GM12891 (cell line): ENCODE measurements at regions not wholly inside any gene's neighbourhood (a gene's known extent, or its start where the extent isn't known, plus 50 kb on each side); places are given as distances from the start of the nearest gene placed in this dataset.

Experiments
- POLR2AphosphoS5 ChIP-seq: IDR thresholded peaks from 2 replicates; pipeline ENCODE4 v1.6.1; 2011; ENCODE audit warnings: low read depth, low read length, control low read depth
- TAF1 ChIP-seq: IDR thresholded peaks from 2 replicates; pipeline ENCODE4 v1.6.1; 2011; ENCODE audit warnings: low read depth, low read length, control low read depth

- TF ChIP-seq TAF1 (no peak), POLR2AphosphoS5 (no peak)
Observed at GRCh38 chr1:59043796-59044195, 253.1 kb upstream of the FGGY start.
